D721Med (cell line): ENCODE measurements at regions not wholly inside any gene's neighbourhood (a gene's known extent, or its start where the extent isn't known, plus 50 kb on each side); places are given as distances from the start of the nearest gene placed in this dataset.
"Not testable (repeated sequence)": the region's sequence is repeated elsewhere in the genome, so short reads cannot be mapped to it uniquely, and the experiment has no call there.

Source experiments
- DNase-seq: peaks from one replicate; pipeline ENCODE4 v3.0.0; 2011; ENCODE audit warnings: low spot score; ENCODE audit not compliant: insufficient read length
- FAIRE-seq: peaks from 2 replicates; lab custom pipeline; 2011; peaks lifted over from hg19 to GRCh38; lab: Jason Lieb, UNC
- TF ChIP-seq, protein P1 (sequence below): IDR thresholded peaks from 2 replicates; pipeline ENCODE4 v1.5.1; 2012; ENCODE audit warnings: mild to moderate bottlenecking, control low read depth; ENCODE audit not compliant: insufficient read depth; ENCODE audit errors: missing control alignments

GRCh38 chr9:63817622-63818518 lies 1467.1 kb downstream of the FOXD4L5 start:
- FAIRE-seq (no peak), DNase-seq (no peak)
- TF ChIP-seq, protein P1, sequence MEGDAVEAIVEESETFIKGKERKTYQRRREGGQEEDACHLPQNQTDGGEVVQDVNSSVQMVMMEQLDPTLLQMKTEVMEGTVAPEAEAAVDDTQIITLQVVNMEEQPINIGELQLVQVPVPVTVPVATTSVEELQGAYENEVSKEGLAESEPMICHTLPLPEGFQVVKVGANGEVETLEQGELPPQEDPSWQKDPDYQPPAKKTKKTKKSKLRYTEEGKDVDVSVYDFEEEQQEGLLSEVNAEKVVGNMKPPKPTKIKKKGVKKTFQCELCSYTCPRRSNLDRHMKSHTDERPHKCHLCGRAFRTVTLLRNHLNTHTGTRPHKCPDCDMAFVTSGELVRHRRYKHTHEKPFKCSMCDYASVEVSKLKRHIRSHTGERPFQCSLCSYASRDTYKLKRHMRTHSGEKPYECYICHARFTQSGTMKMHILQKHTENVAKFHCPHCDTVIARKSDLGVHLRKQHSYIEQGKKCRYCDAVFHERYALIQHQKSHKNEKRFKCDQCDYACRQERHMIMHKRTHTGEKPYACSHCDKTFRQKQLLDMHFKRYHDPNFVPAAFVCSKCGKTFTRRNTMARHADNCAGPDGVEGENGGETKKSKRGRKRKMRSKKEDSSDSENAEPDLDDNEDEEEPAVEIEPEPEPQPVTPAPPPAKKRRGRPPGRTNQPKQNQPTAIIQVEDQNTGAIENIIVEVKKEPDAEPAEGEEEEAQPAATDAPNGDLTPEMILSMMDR: no peak

DNA sequence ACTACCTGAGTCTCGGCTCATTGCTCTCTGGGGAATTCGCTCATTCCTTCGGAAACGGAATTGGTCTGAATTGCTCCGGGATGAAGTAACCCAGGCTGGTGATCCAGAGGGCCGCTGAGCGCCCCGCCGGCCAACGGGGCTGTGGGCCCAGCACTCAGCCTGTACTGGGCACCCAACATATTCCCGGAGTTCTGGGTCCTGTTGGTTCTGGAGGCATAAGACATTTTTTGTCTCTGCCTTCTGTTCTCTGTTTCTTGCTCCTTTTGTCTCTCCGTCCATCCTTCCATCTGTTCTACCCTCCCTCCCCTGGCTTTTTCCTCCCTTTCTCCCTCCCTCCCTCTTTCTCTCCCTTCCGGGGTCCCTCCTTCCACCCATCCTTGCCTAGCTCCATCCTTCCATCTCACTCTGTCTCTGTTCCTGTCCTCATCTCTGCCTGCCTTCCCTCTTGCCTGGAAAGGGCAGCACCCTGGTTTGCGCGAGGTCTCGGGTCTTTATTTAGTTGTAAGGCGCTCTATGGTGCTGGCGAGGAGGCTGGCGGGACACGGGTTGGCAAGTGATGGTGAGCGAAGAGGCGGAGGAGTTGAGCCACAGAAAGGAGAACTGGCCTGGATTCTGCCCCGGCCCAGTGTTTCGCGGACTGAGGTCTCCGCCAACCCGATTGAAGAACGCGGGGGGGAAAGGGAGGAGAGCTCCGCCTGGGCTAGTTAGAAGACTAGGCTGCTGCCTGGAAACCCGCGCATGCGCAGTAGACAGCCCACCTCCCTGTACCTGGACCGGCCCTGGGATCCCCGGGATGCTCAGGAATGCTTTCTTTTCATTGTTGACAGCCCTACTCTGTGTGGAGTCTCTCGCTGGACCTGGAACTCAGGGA lies 1468.0 kb downstream of the FOXD4L5 start:
- FAIRE-seq (no peak), DNase-seq (peak; percentile 75)
- TF ChIP-seq, protein P1: no peak

DNA sequence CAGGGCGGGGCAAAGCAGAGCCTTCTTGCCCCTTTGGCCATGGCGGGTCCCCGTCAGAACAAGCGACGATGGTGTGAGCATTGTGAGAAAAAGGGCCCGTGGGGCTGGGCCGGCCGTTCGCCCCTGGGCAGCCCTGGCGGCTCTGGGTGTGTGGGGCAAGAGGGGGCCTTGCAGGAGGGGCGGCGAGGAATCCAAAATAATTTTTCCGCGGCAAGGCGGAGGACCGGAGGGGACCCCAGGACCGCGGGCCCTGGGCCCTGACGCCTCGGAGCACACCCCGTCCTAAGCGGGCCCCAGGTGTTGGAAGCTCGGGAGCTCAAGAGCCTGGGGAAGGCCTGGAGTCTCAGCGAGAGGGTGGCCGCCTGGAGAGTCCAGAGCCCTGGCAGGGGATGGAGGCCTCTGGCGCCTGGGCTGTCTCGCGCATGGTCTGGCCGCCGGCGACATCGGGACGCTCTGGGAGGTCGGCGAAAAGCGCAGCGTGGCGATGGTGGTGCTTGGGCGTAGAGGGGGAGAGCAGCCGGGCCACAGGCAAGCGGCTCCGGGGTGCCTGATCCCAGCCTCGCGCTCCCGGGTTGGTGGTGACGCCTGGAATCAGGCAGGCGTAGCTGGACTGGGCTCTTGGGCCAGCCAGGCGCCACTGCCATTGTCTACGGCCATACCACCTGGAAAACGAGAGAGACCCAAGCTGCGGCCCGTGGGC lies 1469.9 kb downstream of the FOXD4L5 start:
- not testable (repeated sequence) for FAIRE-seq, DNase-seq

DNA sequence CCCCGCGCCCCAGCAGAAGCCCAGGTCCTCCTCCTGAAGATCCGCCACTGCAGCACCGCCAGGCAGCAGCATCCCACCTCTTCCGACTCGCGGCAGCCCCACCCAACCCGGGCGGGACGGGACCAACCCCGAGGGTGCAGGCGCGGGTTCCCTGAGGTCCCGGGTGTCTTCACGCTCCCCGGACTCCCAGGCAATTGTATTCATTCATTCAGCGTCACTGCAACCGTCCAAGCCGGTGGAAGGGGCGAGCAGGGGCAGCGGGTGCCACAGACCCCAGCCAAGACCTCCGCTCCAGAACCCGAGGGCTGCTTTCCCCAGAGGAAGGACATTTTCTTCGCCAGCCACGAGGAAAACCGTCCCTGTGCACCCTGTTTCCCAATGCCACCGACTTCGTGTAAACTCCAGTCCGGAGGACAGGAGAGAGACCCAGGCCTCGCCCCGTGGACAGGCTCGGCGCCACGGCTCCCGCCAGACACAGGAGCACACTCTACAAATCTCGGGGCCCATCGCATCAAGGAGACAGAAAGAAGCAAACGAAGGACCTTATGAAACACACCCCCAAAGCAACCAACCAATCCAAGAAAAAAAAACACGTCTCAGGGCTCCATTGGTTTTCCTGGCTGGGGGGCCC lies 1471.5 kb downstream of the FOXD4L5 start:
- not testable (repeated sequence) for DNase-seq, FAIRE-seq

GRCh38 chr9:63812822-63813221 lies 1472.2 kb downstream of the FOXD4L5 start:
- not testable (repeated sequence) for DNase-seq, FAIRE-seq

GRCh38 chr9:63804205-63804604 lies 1480.8 kb downstream of the FOXD4L5 start:
- DNase-seq, FAIRE-seq: not testable (repeated sequence)

DNA sequence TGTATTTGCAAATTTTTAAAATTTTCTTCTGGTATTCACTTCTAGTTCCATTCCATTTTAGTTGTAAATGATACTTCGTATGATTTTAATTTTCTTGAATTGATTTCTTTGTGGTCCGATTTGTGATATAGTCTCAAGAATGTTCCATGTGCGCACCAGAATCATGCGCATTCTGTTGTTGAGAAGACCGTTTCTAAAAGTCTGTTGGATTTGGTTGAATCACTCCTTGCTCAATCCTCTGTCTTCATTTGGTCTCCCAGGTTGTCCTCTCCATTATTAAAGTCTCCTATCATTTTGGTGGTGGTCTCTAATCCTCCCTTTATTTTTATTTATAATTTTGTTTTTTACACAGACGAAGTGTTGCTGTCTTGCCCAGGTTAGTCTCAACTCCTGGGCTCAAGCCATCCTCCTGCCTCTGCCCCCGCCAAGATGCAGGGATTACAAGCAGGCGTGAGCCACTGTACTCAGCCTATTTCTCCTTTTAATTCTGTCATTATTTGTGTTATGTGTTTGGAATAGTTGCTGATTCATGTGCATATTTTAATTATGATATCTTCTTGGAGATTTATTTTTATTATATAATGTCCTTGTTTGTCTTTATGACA lies 1490.8 kb downstream of the FOXD4L5 start:
- not testable (repeated sequence) for FAIRE-seq, DNase-seq

DNA sequence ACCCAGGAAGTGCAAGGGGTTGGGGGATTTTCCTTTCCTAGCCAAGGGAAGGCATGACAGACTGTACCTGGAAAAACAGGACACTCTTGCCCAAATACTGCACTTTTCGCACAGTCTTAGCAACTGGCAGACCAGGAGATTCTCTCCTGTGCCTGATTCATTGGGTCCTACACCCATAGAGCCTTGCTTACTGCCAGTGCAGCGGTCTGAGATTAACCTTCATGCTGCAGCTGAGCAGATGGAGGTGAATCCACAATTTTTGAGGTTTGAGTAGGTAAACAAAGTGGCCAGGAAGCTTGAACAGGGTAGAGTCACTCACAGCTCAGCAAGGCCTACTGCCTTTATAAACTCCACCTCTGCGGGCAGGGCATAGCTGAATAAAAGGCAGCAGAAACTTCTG lies 1497.6 kb downstream of the FOXD4L5 start:
- FAIRE-seq, DNase-seq: not testable (repeated sequence)

DNA sequence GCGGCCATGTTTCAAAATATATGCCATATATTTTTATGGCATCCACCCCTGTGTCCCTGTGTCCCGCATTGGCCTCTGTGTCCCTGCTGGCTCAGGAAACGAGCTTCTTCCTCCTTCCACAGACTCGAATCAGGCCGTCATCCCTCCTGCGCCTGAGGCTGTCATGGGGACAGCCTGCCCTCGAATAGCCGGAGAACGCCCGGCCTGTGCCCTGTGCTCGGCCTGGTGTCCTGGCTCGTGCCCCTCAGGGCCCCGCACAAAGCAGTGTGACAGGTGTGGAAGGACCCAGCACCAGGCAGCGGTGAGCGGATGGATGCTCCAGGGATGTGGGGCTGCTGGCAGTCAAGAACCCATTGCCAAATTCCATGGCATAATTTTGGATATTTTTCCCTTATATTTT lies 1500.0 kb downstream of the FOXD4L5 start:
- DNase-seq, FAIRE-seq: not testable (repeated sequence)

DNA sequence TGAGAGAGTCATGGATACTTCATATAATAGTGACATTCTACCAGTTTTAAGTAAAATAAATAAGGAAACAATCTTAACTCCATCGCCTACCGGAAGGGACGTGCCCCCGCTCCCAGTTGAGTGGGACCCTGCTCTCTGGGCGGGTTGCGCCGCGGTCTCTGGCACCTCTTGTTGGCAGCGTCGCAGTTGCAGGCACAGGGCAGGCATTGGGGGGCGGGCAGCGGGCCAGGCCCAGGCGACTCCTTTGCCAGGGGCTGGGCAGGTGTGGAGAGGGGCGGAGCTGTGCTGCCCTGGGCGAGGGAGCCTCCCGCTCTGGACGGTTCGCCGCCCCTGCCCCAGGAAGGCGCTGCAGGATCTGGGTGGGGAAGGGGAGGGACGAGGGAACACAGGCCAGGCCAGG lies 1500.6 kb downstream of the FOXD4L5 start:
- not testable (repeated sequence) for FAIRE-seq, DNase-seq

GRCh38 chr9:63781817-63782439 lies 1503.1 kb downstream of the FOXD4L5 start:
- FAIRE-seq, DNase-seq: not testable (repeated sequence)

- FAIRE-seq, DNase-seq: not testable (repeated sequence)
Observed at GRCh38 chr9:63781390-63781789, 1503.6 kb downstream of the FOXD4L5 start.

- FAIRE-seq, DNase-seq: not testable (repeated sequence)
Observed at GRCh38 chr9:63776220-63776619, 1508.8 kb downstream of the FOXD4L5 start.

- not testable (repeated sequence) for FAIRE-seq, DNase-seq
Observed at GRCh38 chr9:63775092-63775426, 1510.0 kb downstream of the FOXD4L5 start.

GRCh38 chr9:63774369-63775091 lies 1510.5 kb downstream of the FOXD4L5 start:
- not testable (repeated sequence) for DNase-seq, FAIRE-seq
